ENCODE measurements at regions not wholly inside any gene's neighbourhood (a gene's known extent, or its start where the extent isn't known, plus 50 kb on each side); places are given as distances from the start of the nearest gene placed in this dataset.

GRCh38 chr1:8203056-8203455 lies 114.9 kb upstream of the SLC45A1 start:
- TF ChIP-seq CTCF (conservative IDR thresholded peaks at IDR 0.05) (no peak), EZH2 (IDR thresholded peaks at IDR 0.05; ENCODE audit: low read depth) (no peak)

Measured in PC-9 (cell line).